ENCODE measurements at regions not wholly inside any gene's neighbourhood (a gene's known extent, or its start where the extent isn't known, plus 50 kb on each side); places are given as distances from the start of the nearest gene placed in this dataset.

DNA sequence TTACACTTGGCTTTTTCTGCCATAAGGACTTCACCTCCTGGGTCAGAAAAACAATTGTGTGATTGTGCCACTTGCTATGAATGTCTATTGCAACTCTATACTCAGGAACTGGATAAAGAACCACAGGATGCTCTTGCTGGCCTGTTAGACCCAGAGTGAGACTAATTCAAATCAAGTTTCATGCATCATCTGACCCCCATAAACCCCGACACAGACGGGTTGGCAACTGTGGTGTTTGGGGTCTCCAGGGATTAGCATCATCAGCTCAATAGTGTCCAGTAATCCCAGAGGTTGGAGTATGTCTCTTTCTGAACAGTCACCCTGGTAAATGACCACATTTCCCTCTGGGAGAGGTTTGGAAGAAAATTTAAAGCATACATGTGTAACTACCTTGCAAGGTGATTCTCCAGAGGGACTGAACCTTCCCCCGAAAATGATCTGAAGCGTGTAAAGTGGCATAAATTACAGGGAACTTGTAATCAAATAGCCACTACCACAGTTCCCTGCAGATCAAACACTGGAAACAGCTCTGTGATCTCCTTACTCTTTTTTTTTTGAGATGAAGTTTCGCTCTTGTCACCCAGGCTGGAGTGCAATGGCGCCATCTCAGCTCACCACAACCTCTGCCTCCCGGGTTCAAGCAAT, 1097.6 kb downstream of the TBC1D22A start:
- no peak overlapping the region for H3K27ac ChIP-seq (ENCODE audit: low read depth, low read length)
- 61 to 83% (median 73%) methylated on average over 7 of the region's 7 CpGs for WGBS, 3 donors

DNA sequence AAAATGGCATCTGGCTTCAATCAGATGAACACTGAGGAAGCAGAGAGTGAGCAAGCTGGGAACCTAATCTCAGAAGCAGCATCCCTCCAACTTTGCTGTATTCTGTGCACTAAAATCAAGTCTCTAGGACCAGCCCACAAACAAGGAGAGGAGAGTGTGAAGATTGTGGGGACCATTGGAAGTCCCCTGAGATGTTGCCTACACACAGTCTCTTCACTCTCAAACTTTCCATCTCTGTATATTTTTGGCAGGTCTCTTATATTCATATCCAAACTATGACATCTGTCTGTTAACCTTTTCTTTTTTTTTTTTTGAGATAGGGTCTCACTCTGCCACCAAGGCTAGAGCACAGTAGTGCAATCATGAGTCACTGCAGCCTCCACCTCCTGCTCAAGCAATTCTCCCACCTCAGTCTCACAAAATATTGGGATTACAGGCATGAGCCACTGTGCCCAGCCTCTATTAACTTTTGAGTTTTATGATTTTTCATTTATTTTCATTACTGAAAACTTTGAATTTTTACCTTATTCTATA, 1096.4 kb downstream of the TBC1D22A start:
- no peak overlapping the region for H3K27ac ChIP-seq (ENCODE audit: low read depth, low read length)

DNA sequence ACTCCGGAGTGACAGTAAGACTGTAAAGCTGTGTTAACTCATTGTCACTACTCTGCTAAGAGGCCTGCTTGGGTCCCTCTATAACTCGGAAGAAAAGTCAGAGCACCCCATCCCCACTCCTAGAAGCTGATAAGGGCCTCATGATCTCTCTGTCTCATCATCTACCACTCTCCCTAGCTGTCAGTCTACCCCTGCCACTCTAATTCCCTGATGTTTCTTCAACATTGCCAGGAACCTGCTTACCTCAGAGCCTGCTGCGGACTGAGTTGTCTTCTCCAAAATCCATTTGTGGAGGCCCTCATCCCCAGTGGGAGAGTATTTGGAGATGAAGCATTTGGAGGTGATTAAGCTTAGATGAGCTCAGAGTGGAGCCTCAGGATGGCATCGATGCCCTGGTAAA, 1092.2 kb downstream of the TBC1D22A start:
- 69 to 78% (median 76%) methylated on average over 4 of the region's 4 CpGs for WGBS, 3 donors
- no peak overlapping the region for H3K27ac ChIP-seq (ENCODE audit: low read depth, low read length)

DNA sequence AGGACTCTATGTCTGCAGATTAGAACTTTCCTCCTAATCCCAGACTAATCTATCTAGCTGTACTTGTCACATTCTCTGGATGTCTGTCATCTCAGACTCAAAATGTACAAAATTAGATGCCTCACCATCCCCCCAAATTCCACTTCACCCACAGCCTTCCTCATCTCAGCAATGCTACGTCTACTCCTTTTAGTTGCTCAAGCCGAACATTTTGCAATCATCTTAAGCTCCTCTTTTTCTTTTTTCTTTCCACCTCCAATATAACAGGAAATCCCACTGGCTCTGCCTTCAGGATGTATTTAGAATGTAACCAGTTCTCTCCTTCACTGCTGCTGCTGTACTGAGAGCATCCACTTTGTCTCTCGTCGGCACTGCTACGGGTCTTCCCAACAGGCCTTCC, 1091.8 kb downstream of the TBC1D22A start:
- 55 to 74% (median 62%) methylated on average over 5 of the region's 5 CpGs for WGBS, 3 donors
- H3K27ac ChIP-seq (ENCODE audit: low read depth, low read length): no peak overlapping the region

DNA sequence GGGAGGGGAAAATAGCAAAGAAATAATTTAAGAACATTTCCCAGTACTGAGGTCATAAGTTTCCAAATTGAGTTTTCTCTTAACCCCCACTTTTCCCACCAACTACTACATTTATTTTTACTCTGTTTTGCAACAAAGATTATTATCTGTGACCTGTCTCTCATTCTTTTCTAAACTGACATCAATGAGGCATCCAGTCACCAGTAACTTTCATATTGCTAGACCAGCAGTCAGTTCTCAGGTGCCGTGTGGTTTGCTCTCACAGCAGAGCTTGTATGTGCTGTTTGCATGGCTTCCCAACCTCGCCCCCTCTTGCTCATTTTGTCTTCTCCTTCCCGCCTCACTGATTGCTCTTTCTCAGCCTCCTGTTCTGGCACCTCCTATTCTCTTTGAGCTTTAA, 1091.3 kb downstream of the TBC1D22A start:
- WGBS, 3 donors: 61 to 91% (median 90%) methylated on average over 3 of the region's 3 CpGs
- no peak overlapping the region for H3K27ac ChIP-seq (ENCODE audit: low read depth, low read length)

DNA sequence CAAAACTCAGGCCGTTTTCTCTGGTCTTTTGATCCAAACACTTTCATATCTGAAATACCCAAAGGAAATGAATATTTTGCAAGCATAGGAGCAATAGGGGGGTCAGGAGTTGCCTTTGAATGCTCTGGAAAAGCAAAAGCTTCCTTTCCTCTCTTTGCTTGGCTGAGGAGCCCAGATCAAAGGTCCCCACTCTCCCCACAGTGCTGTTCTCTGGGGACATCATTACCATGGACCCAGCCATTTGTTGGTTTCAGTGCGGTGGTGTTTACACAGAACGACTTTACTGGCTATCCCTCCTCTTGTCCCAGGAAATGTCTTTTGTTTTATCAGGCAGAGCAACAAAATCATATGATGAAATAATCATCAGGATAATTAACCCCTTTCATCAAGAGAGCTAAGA, 1089.1 kb downstream of the TBC1D22A start:
- H3K27ac ChIP-seq (ENCODE audit: low read depth, low read length): no peak overlapping the region

DNA sequence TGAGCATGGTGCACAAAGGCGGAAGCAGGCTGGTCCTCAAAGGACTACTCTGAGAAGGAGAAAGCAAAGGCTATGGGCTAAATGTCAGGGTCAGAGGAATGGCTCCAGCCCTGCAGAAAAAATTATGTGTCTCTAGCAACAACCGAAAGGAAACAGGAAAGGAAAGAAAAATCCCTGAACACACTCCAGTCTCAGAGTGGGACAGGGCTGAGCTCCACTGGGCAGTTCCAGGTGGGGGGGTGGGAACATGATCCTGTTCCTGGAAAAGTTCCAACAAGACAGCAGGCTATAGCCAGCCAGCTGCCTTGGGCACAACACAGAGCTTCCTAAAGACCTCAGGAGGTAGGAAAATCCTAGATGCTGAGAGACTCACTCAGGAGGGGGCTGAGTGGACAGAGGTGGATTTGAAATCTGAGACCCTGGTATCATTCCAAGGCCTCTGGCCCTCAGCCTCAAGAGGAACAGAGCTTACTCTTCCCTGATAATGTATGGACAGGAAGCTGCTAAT, 1088.2 kb downstream of the TBC1D22A start:
- WGBS, 3 donors: 39 to 67% (median 50%) methylated on average over 2 of the region's 2 CpGs

More for the DNA sequence above, 1089.1 kb downstream of the TBC1D22A start:
- 16 to 31% (median 25%) methylated on average over 3 of the region's 3 CpGs for WGBS, 3 donors

DNA sequence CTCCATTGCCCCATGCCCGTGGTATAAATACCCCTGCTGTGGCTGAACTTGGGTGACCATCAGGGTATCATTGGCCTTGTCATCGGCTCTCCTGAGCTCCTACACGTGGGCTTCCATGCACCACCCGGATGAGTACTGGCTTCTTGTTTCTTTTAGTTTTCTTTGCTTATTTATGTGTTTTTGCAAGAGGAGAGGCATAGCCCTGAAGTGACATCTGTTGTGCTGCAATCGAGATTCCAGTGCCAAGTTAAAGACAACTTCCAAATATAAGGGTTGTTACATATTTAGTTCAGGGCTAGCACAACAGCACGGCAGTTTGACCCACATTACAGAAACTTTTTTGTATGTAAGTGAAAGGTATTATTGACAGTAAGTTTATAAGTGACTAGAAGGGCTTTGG, 1087.1 kb downstream of the TBC1D22A start:
- H3K27ac ChIP-seq (ENCODE audit: low read depth, low read length): no peak overlapping the region
- 50 to 72% (median 60%) methylated on average over 6 of the region's 6 CpGs for WGBS, 3 donors

More for the DNA sequence above, 1088.2 kb downstream of the TBC1D22A start:
- no peak overlapping the region for H3K27ac ChIP-seq (ENCODE audit: low read depth, low read length)

DNA sequence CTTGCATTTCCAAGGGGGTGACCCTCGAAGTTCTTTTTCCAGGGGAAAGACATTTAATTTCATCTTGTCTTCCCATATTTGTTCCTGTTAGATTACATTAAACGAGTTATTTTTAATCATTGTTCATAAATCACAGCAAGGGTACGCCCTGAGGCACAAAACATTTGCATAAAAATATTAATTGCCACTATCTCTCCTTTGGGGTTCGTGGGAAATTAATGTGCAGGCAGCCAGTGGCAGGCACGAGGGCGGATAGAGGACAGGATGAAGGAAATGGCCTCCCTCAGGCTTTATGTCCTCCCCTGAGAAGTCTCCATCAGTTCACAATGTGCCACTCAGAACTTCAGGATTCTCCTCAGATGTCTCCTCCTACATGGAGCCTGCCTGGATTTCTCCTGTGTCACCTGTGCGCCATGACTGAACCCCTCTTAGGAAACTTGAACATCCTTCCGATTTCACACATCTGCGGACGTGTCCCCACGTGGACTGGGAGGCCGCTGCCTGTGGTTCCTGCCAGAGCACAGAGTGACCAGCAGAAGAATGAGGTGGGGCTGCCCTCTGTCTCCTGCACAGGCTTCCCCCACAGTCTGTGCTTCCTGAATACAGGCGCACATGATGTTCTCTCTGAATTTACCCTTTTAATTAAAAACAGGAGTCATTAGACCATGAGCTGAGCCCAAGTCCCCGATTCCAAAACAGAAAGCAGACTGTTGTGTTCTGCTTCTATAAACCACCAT, 1085.9 kb downstream of the TBC1D22A start:
- 69 to 81% (median 76%) methylated on average over 14 of the region's 14 CpGs for WGBS, 3 donors
- H3K27ac ChIP-seq (ENCODE audit: low read depth, low read length): no peak overlapping the region

DNA sequence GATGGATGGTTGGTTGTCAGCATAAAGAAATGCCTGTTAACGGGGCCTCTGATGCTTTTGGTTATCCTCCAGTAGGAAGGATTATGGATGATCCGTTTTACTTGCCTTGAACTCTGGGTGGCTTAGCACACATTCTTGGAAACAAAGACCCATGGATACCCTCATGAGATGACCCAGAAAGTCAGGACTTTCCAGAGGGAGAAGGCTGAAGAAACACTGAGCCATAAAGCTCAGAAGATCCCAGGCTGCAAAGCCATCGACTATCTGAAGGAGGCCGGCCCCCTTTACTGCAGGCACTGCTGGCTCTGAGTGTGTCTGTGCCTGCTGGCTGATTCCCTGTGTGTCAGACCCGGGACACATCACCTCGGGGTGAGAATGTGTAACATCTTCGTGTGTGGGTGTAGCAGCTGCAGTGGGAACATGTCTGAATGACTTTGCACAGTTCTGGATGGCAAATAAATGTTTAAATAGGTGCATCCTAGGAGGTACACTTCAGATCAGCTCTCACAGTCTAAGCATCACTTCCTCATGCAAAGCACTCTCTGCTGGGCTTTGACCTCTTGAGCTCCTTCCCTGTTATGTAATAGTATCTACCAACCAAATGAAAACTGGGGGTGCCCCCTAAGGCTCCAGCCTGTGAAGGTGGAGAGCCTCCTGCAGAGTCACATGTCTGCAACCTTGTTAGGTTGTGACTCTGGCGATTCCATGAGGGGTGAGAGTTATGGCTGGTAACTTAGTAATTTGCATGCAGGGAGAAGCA, 1084.9 kb downstream of the TBC1D22A start:
- H3K27ac ChIP-seq (ENCODE audit: low read depth, low read length): no peak overlapping the region
- 58 to 67% (median 59%) methylated on average over 8 of the region's 8 CpGs for WGBS, 3 donors

DNA sequence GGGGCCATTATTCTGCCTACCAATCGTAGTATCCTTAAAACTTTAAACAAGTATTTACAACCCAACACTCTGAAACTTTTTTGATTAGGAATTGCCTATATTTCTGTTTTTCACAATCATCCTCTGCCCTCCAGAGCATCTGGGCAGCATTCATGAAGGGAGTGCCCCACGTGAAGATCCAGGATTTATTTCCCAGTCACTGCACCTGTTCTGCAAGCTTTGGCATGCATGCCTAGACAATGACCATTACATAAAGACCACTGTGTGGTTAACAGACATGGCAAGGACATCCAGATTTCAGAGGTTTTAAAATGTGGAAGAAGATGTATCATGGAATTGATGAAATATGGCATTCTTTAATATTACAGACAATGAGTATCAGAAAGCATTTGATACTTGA, 1083.8 kb downstream of the TBC1D22A start:
- H3K27ac ChIP-seq (ENCODE audit: low read depth, low read length): no peak overlapping the region
- 40 to 75% (median 64%) methylated on average over 2 of the region's 2 CpGs for WGBS, 3 donors

DNA sequence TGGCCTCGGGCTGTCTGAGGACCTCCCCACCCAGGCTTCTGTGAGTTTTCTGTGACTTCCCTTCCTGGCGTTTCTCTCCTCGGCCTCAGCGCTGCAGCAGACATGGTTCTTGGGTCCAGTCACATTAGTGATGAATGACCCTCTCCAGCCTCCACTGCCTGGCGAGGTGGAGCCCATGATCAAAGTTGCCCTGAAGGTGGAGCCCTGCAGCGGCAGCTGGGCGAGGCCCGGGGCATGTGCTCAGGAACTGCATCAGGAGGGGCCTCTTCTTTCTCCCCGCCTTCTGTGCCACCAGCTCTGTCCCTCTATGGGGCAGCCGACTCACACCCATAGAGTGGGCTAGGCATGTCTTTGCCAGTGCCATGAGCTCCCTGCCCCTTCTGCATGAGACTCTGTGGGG, 1079.7 kb downstream of the TBC1D22A start:
- 57 to 70% (median 61%) methylated on average over 10 of the region's 10 CpGs for WGBS, 3 donors
- no peak overlapping the region for H3K27ac ChIP-seq (ENCODE audit: low read depth, low read length)

DNA sequence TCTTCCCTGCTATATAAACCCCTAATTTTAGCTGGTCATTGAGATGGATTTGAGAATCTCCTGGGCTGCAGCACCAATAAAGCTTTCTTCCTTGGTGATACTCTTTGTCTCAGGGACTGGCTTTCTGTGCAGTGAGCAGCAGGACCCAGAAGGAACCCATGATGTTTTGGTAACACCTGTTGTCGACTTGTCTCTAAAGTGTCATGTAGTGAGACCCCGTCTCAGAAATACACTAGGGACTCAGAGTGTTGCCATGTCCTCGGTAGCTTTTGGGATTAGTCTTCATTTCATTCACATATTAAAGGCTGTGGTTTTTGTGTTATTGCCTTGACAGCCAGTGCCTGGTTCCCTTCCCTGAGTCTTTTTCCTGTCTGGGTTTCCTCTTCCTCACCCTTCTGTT, 1078.7 kb downstream of the TBC1D22A start:
- no peak overlapping the region for H3K27ac ChIP-seq (ENCODE audit: low read depth, low read length)
- 26 to 37% (median 34%) methylated on average over 3 of the region's 3 CpGs for WGBS, 3 donors

DNA sequence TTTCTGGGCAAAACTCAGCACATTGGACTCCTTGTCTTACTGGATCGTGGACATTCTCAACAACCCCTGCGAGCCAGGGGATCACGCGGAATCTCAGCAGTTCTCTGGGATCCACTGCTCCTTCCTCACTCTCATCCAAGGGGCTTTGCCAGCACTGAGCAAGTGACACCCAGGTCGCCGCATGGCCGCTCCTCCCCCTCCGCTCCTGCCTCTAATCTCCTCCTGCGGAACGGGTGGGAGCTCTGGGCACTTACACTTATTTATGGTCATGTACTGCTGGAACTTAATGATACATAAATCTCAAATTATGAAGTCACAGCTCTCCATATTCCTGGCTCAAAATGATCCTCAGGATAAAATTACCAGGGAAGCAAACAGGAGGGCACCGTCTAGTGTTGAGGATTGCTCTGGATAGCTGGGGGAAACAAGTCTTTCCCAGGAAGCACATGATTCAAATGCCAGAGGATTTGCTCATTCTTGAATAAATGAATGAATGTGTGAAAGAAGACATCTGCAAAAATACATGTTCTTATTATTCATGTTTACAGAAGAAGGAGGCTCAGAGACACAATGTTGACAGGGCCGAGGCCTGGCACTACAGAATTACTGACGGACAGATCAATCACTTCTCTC, 1077.3 kb downstream of the TBC1D22A start:
- WGBS, 3 donors: 59 to 76% (median 74%) methylated on average over 13 of the region's 13 CpGs
- no peak overlapping the region for H3K27ac ChIP-seq (ENCODE audit: low read depth, low read length)

DNA sequence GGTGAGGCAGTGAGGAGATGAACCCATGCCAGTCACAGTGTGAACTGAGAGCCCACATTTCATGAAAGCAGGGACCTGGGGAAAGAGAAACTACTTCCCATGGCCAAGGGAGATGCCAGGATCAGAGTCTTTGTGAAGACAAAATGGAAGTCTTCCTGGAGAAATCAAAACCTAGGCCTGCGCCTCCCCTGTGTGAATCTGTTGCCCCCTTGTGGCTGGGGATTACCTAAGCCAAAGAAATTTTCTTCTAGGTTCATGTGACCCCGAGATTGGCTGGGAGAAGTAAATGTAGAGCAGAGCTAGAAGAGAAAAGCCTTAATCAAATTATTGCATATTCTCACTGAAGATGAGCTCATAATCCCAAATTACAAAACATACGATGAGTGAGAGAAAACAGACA, 1075.3 kb downstream of the TBC1D22A start:
- WGBS, 3 donors: 60 to 68% (median 66%) methylated on average over 3 of the region's 3 CpGs

DNA sequence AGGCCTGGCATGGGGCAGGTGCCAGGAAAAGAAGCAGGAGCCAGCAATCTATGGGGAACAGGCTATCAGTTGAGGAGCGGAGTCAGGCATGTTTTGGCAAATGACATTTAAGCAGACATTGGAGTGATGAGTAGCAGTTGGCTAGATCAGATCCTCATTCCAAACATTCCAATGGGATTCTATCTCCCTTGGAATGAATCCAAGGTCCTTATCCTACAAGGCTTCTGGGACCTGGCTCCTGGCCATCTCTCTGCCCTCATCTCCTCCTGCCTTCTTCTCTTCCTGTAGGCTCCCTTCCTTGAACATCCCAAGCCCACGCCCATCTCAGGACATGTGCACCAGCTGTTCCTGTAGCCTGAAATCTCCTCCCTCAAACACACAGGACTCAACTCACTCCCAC, 1074.5 kb downstream of the TBC1D22A start:
- WGBS, 3 donors: 79 to 90% (median 88%) methylated on average over 2 of the region's 2 CpGs
- no peak overlapping the region for H3K27ac ChIP-seq (ENCODE audit: low read depth, low read length)

More for the DNA sequence above, 1075.3 kb downstream of the TBC1D22A start:
- no peak overlapping the region for H3K27ac ChIP-seq (ENCODE audit: low read depth, low read length)

DNA sequence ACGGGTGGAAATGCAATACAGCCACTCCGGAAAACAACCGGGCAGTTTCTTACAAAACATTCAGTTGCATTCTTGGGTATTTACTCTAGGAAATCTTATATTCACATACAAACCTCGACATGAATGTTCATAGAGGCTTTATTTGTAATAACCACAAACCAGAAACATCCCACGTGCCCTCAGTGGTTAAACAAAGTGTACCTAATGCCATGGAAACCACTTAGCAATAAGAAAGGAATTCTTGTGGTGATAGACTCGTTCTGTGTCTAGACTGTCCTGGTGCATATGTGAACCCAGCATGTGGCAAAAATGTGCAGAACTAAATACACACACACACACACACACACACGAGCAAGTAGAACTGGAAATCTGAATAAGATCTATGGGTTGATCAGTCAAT, 1073.3 kb downstream of the TBC1D22A start:
- H3K27ac ChIP-seq (ENCODE audit: low read depth, low read length): no peak overlapping the region
- 54 to 56% (median 54%) methylated on average over 7 of the region's 7 CpGs for WGBS, 3 donors

DNA sequence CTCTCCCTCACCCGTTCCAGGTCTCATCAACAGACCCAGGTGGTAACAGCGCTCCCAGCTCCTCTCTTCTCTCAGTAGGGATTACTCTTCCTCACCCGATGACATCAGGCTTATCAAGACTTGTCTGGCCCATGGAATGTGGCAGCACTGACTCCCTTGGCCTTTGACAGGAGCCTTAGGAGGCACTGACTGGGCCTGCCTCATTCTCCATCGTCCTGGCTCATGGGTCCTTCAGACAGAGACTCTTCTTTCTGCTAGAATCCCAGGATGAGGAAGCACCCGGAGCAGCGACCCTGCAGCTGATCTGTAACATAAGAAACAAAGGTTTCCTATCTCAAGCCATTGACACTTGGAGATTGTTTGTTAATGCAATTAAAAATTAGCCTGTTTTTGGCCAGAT, 1063.6 kb downstream of the TBC1D22A start:
- WGBS, 3 donors: 58 to 69% (median 60%) methylated on average over 6 of the region's 6 CpGs
- no peak overlapping the region for H3K27ac ChIP-seq (ENCODE audit: low read depth, low read length)

DNA sequence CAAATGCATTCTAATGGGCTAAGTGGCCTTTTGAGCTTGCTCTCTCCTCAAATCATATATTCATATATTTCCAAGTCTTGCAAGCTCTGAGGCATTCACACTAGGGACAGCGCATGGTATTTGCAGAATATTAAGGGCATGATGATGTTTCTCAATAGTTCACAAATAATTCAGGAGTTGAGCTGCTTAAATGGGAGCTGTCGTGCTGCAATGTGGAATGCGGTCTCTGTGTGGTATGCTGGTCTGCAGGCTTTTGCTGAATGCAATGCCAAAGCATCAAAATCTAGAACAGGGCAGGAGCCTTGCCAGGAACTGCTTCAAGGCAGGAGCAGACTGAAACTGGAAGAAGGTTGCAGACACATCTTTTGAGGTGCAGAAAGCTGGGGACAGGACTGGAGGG, 1060.0 kb downstream of the TBC1D22A start:
- no peak overlapping the region for H3K27ac ChIP-seq (ENCODE audit: low read depth, low read length)
- 76 to 84% (median 80%) methylated on average over 3 of the region's 3 CpGs for WGBS, 3 donors
